PC-9 (cell line): ENCODE measurements at regions not wholly inside any gene's neighbourhood (a gene's known extent, or its start where the extent isn't known, plus 50 kb on each side); places are given as distances from the start of the nearest gene placed in this dataset.

Source experiments
- BruUV-seq: library from RNA; stranded (reverse); fragments of 400-500 nt; replicated peaks from 2 replicates; lab custom pipeline; 2021; lab: Mats Ljungman, UMichigan
- CTCF ChIA-PET: fragments of 300-600 bp; sonication (Branson Sonifier 250); formaldehyde crosslinking; loops from one replicate; lab custom pipeline; 2022; ENCODE audit warnings: antibody characterized with exemption; lab: Charles Lee
- POLR2A ChIA-PET: fragments of 300-600 bp; sonication (Branson Sonifier 250); formaldehyde crosslinking; loops from one replicate; lab custom pipeline; 2022; ENCODE audit warnings: antibody characterized with exemption; ENCODE audit not compliant: unreplicated experiment; lab: Charles Lee
- DNase-seq, 2 experiments: peaks; one replicate each; pipeline versions ENCODE4 v3.0.0 to v3.0.0-alpha.2; 2015 to 2022; ENCODE audit warnings: mixed read lengths in 1 of 2
- H2AFZ ChIP-seq: fragments of 200-600 bp; sonication (generic); 2 replicates; pipeline ENCODE4 v1.8.1; 2017; ENCODE audit warnings: antibody characterized with exemption
- H3F3A ChIP-seq: fragments of 200-600 bp; sonication (generic); 2 replicates; pipeline ENCODE4 v1.8.1; 2017; ENCODE audit warnings: antibody characterized with exemption, mild to moderate bottlenecking, low read depth; ENCODE audit not compliant: insufficient read depth
- H3K27ac ChIP-seq: fragments of 200-600 bp; sonication (generic); 2 replicates; pipeline ENCODE4 v1.6.1; 2016; ENCODE audit warnings: mixed run types
- H3K27me3 ChIP-seq: fragments of 200-600 bp; sonication (generic); 2 replicates; pipeline ENCODE4 v1.6.1; 2016; ENCODE audit warnings: low read depth, mixed run types; ENCODE audit not compliant: insufficient read depth
- H3K36me3 ChIP-seq: fragments of 200-600 bp; sonication (generic); 2 replicates; pipeline ENCODE4 v1.6.1; 2016; ENCODE audit warnings: low read depth, mixed run types
- H3K4me1 ChIP-seq: fragments of 200-600 bp; sonication (generic); replicated peaks from 2 replicates; pipeline ENCODE4 v1.6.1; 2016; ENCODE audit warnings: mixed run types; ENCODE audit not compliant: insufficient read depth
- H3K4me2 ChIP-seq: fragments of 200-600 bp; sonication (generic); 2 replicates; pipeline ENCODE4 v1.6.1; 2017; ENCODE audit warnings: mixed run types
- H3K4me3 ChIP-seq: fragments of 200-600 bp; sonication (generic); 2 replicates; pipeline ENCODE4 v1.6.1; 2016; ENCODE audit warnings: mixed run types
- H3K79me2 ChIP-seq: fragments of 200-600 bp; sonication (generic); 2 replicates; pipeline ENCODE4 v1.6.1; 2017; ENCODE audit warnings: low read depth, mixed run types
- H3K9me2 ChIP-seq: fragments of 200-600 bp; sonication (generic); 2 replicates; pipeline ENCODE4 v1.8.1; 2017; ENCODE audit warnings: mild to moderate bottlenecking; ENCODE audit not compliant: insufficient read depth
- H3K9me3 ChIP-seq: fragments of 200-600 bp; sonication (generic); 2 replicates; pipeline ENCODE4 v1.8.1; 2016; ENCODE audit warnings: low read depth; ENCODE audit not compliant: insufficient read depth
- H4K20me1 ChIP-seq: fragments of 200-600 bp; sonication (generic); 2 replicates; pipeline ENCODE4 v1.8.1; 2017; ENCODE audit not compliant: insufficient read depth
- EZH2 ChIP-seq: fragments of 200-600 bp; sonication (generic); IDR thresholded peaks from 2 replicates; pipeline ENCODE4 v1.8.0; 2017; ENCODE audit warnings: antibody characterized with exemption, low read depth
- intact Hi-C: fragments of 100-400 bp; cut with micrococcal nuclease; formaldehyde crosslinking; loops from one replicate; pipeline ENCODE4 v1.10.0; 2022; ENCODE audit not compliant: unreplicated experiment
- TF ChIP-seq, protein P1 (sequence below): fragments of 200-600 bp; sonication (generic); conservative IDR thresholded peaks from 2 replicates; pipeline ENCODE4 v1.6.1; 2017; ENCODE audit warnings: mixed run types, antibody characterized with exemption, mild to moderate bottlenecking, moderate library complexity

DNA sequence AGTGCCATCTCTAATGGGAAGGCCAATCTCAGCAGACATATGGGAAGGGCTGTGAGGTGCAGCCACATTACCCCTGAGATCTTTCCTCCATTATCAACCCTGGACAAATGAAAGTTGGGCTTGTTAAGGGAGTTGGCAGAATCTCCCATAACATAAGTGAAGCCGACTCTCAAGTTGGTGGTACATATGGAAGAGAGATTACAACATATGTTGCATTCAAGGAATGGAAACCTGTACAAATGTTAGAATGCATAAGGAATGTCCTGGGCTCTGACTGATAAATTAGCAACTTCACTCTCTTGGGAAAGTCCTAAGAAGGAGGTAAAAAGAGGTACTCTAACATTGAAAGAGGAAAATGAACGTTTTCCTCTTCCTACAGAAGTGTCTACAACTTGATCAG is 288.7 kb downstream of the IL20RB start:
- no peaks in the 10 kb centered on the region for H3K9me3 ChIP-seq
- peaks cover 5% of the 10 kb centered on the region; the same call in 1 of the 2 replicates for H3K27me3 ChIP-seq
- no peak overlapping the region for H3K27ac ChIP-seq
- H3K36me3 ChIP-seq: no peaks in the 10 kb centered on the region
- H3K79me2 ChIP-seq: no peaks in the 10 kb centered on the region
- ChIA-PET POLR2A (no interaction called here), CTCF (no interaction called here)
- no peaks in the 10 kb centered on the region for H3K9me2 ChIP-seq
- no peak overlapping the region for H3K4me3 ChIP-seq
- TF ChIP-seq, protein P1, sequence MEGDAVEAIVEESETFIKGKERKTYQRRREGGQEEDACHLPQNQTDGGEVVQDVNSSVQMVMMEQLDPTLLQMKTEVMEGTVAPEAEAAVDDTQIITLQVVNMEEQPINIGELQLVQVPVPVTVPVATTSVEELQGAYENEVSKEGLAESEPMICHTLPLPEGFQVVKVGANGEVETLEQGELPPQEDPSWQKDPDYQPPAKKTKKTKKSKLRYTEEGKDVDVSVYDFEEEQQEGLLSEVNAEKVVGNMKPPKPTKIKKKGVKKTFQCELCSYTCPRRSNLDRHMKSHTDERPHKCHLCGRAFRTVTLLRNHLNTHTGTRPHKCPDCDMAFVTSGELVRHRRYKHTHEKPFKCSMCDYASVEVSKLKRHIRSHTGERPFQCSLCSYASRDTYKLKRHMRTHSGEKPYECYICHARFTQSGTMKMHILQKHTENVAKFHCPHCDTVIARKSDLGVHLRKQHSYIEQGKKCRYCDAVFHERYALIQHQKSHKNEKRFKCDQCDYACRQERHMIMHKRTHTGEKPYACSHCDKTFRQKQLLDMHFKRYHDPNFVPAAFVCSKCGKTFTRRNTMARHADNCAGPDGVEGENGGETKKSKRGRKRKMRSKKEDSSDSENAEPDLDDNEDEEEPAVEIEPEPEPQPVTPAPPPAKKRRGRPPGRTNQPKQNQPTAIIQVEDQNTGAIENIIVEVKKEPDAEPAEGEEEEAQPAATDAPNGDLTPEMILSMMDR: no peak
- no peak for TF ChIP-seq EZH2
- no peak overlapping the region for H3K4me2 ChIP-seq
- H2AFZ ChIP-seq: no peak overlapping the region
- no peaks in the 10 kb centered on the region for H3F3A ChIP-seq
- no peak for DNase-seq
- intact Hi-C loops: no loop called here
- no TSS peak for BruUV-seq
- no peaks in the 10 kb centered on the region for H3K4me1 ChIP-seq
- H4K20me1 ChIP-seq: no peaks in the 10 kb centered on the region

DNA sequence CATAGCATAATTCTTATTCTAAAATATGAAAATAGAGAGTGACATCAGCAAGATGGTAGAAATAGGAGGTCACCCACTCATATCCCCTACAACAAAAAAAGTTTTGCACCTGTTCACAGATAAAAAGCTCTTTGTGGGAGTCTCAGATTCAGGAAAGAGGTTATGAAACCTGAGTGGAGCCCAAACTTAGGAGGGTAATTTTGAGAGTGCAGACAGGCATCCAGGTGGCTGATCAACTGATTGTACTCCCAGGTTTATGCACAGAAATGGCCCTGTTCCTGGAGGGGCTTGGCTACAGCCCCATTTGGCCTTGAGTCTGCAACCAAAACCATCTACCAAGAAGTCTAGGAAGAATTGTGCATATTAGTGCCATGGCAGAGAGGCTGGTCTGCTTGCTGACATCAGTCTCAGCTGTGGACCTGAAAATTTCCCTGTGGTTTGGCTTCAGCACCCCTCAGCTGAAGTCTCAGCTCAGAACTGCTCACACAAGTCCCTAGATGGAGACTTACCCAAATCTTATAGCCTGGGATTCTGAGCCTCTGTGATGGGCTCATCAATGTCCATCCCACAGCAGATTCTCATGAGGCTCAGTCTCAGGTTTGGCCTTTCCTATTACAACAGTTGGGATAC is 291.6 kb downstream of the IL20RB start:
- intact Hi-C loops: no loop called here
- POLR2A ChIA-PET: no interaction called here

DNA sequence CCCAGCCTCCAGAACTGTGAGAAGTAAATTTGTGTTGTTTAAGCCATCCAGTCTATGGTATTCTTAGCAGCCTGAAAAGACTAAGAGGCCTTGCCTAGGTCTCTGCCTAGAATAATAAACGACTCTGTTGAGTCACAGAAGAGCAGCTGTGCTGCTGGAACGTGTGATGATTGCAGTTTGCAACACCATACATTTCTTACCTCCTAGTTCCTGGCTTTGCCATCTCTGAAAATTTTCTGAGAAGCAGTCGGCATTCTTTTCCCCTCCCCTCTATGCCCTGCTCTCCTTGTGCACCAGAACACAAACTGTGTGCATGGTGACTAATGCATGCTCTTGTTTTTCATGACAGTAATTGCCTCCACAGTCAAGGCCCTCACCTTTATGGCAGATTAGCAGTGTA is 301.3 kb downstream of the IL20RB start:
- intact Hi-C loops: no loop called here
- Histone ChIP-seq H2AFZ (no peak overlapping the region), H3K9me2 (no peaks in the 10 kb centered on the region; the same call in 1 of the 2 replicates), H3K4me1 (no peaks in the 10 kb centered on the region), H3K4me3 (no peak overlapping the region), H4K20me1 (no peaks in the 10 kb centered on the region), H3K4me2 (no peak overlapping the region), H3K36me3 (no peaks in the 10 kb centered on the region), H3F3A (no peaks in the 10 kb centered on the region), H3K9me3 (no peaks in the 10 kb centered on the region), H3K79me2 (no peaks in the 10 kb centered on the region), H3K27me3 (peaks cover 11% of the 10 kb centered on the region; the same call in 1 of the 2 replicates), H3K27ac (no peak overlapping the region)
- TF ChIP-seq, protein P1: no peak
- TF ChIP-seq EZH2: no peak
- no peak for DNase-seq
- no TSS peak for BruUV-seq
- ChIA-PET CTCF (no interaction called here), POLR2A (no interaction called here)

More for the DNA sequence above, 291.6 kb downstream of the IL20RB start:
- H3K79me2 ChIP-seq: no peaks in the 10 kb centered on the region
- no peaks in the 10 kb centered on the region for H3K9me3 ChIP-seq
- no peak overlapping the region for H3K4me2 ChIP-seq
- no peaks in the 10 kb centered on the region for H3K36me3 ChIP-seq
- no peaks in the 10 kb centered on the region for H4K20me1 ChIP-seq
- no peaks in the 10 kb centered on the region for H3K9me2 ChIP-seq
- TF ChIP-seq, protein P1: no peak
- TF ChIP-seq EZH2: no peak
- no peaks in the 10 kb centered on the region for H3F3A ChIP-seq
- no peak overlapping the region for H2AFZ ChIP-seq
- no peaks in the 10 kb centered on the region for H3K4me1 ChIP-seq
- CTCF ChIA-PET: no interaction called here
- no TSS peak for BruUV-seq
- H3K27ac ChIP-seq: no peak overlapping the region
- no peaks in the 10 kb centered on the region for H3K27me3 ChIP-seq
- no peak overlapping the region for H3K4me3 ChIP-seq
- no peak for DNase-seq
